ENCODE measurements at regions not wholly inside any gene's neighbourhood (a gene's known extent, or its start where the extent isn't known, plus 50 kb on each side); places are given as distances from the start of the nearest gene placed in this dataset.

DNA sequence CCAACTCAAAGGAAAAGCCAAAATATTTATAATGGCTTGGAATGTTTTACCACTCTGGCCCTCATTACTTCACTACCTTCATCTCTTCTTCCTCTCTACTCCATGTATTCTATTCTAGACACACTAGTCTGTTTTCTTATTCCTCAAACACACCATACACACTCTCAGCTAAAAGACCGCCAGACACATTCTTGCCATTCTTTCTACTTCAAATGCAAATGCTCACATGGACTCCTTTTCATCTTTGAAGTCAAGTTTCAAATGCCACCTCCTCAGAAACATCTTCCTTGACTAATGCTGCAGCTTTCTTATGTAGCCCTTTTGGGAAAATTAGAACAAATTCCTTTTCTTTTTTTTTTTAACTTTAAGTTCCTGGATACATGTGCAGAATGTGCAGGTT, 412.9 kb upstream of the FMR1 start:
- TF ChIP-seq, protein P1, sequence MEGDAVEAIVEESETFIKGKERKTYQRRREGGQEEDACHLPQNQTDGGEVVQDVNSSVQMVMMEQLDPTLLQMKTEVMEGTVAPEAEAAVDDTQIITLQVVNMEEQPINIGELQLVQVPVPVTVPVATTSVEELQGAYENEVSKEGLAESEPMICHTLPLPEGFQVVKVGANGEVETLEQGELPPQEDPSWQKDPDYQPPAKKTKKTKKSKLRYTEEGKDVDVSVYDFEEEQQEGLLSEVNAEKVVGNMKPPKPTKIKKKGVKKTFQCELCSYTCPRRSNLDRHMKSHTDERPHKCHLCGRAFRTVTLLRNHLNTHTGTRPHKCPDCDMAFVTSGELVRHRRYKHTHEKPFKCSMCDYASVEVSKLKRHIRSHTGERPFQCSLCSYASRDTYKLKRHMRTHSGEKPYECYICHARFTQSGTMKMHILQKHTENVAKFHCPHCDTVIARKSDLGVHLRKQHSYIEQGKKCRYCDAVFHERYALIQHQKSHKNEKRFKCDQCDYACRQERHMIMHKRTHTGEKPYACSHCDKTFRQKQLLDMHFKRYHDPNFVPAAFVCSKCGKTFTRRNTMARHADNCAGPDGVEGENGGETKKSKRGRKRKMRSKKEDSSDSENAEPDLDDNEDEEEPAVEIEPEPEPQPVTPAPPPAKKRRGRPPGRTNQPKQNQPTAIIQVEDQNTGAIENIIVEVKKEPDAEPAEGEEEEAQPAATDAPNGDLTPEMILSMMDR (IDR thresholded peaks at IDR 0.05; ENCODE audit: poor library complexity, severe bottlenecking): no peak
- TF ChIP-seq TAF1 (IDR thresholded peaks at IDR 0.05; ENCODE audit: low read depth) (no peak), SMC3 (conservative IDR thresholded peaks at IDR 0.05; ENCODE audit: poor library complexity) (no peak), EZH2 (IDR thresholded peaks at IDR 0.05; ENCODE audit: borderline replicate concordance, insufficient read depth, low read length, poor library complexity, severe bottlenecking) (no peak)

All from neural cell (in vitro differentiated cells).